Activated CD4-positive, alpha-beta memory T cell treated with anti-CD3 and anti-CD28 coated beads for 36 hours (primary cell): ENCODE measurements at regions not wholly inside any gene's neighbourhood (a gene's known extent, or its start where the extent isn't known, plus 50 kb on each side); places are given as distances from the start of the nearest gene placed in this dataset.
A peak's percentile ranks its signal among the peaks of the same experiment; 100 is the strongest.

Experiments used
- CTCF ChIA-PET: fragments of 350-600 bp; sonication (Branson Sonifier 250); formaldehyde crosslinking; loops from one replicate; lab custom pipeline; 2021; ENCODE audit warnings: antibody characterized with exemption, inconsistent platforms; lab: Charles Lee
- POLR2A ChIA-PET: fragments of 350-600 bp; sonication (Branson Sonifier 250); formaldehyde crosslinking; loops from one replicate; lab custom pipeline; 2021; ENCODE audit warnings: antibody characterized with exemption; lab: Charles Lee
- DNase-seq: peaks from one replicate; pipeline ENCODE4 v3.0.0-alpha.2; 2020
- H3K27ac Mint-ChIP-seq: one replicate; pipeline ENCODE4 v1.8.0; 2021; ENCODE audit warnings: mixed read lengths
- H3K27me3 Mint-ChIP-seq: one replicate; pipeline ENCODE4 v1.8.0; 2021; ENCODE audit warnings: mixed read lengths
- H3K36me3 Mint-ChIP-seq: one replicate; pipeline ENCODE4 v1.8.0; 2021; ENCODE audit warnings: mixed read lengths
- H3K4me1 Mint-ChIP-seq: one replicate; pipeline ENCODE4 v1.8.0; 2021; ENCODE audit warnings: low read depth, mixed read lengths
- H3K4me3 Mint-ChIP-seq: one replicate; pipeline ENCODE4 v1.8.0; 2021; ENCODE audit warnings: mild to moderate bottlenecking, mixed read lengths
- H3K9me3 Mint-ChIP-seq: one replicate; pipeline ENCODE4 v1.8.0; 2021; ENCODE audit warnings: mixed read lengths
- intact Hi-C: fragments of 100-400 bp; cut with micrococcal nuclease; formaldehyde crosslinking; loops from one replicate; pipeline ENCODE4 v1.15.1; 2023

- POLR2A ChIA-PET, result no interaction called here
- CTCF ChIA-PET, result interaction anchor here (1.5 kb wide), 1 partner anchor 251 kb away, joined by 4 read pairs; no protein-coding TSS in a partner anchor
- no peak overlapping the region for H3K4me3 Mint-ChIP-seq
- H3K4me1 Mint-ChIP-seq, result peaks cover 26% of the 10 kb centered on the region
- no peaks in the 10 kb centered on the region for H3K27me3 Mint-ChIP-seq
- DNase-seq, result no peak
- intact Hi-C loops, result no loop called here
- H3K27ac Mint-ChIP-seq, result no peak overlapping the region
- H3K36me3 Mint-ChIP-seq, result no peaks in the 10 kb centered on the region
- H3K9me3 Mint-ChIP-seq, result no peaks in the 10 kb centered on the region
Observed at GRCh38 chr11:128407962-128408361, 179.4 kb downstream of the ETS1 start.

GRCh38 chr11:128405714-128406662, 181.4 kb downstream of the ETS1 start:
- ChIA-PET CTCF (interaction anchor here (1.4 kb wide), 2 partner anchors 17 to 49 kb away, joined by 3 read pairs; no protein-coding TSS in a partner anchor), POLR2A (no interaction called here)
- no peak for DNase-seq

GRCh38 chr11:128405112-128405511, 182.2 kb downstream of the ETS1 start:
- Mint-ChIP-seq H3K4me3 (no peak overlapping the region), H3K27me3 (no peaks in the 10 kb centered on the region), H3K36me3 (no peaks in the 10 kb centered on the region), H3K4me1 (peaks cover 9% of the 10 kb centered on the region), H3K9me3 (no peaks in the 10 kb centered on the region), H3K27ac (no peak overlapping the region)
- no peak for DNase-seq
- CTCF ChIA-PET, result interaction anchor here (1.4 kb wide), 2 partner anchors 18 to 48 kb away, joined by 3 read pairs; no protein-coding TSS in a partner anchor
- intact Hi-C loops, result no loop called here
- POLR2A ChIA-PET, result no interaction called here

More at GRCh38 chr11:128405714-128406662, 181.4 kb downstream of the ETS1 start:
- Mint-ChIP-seq H3K27ac (no peak overlapping the region), H3K36me3 (no peaks in the 10 kb centered on the region), H3K4me1 (peaks cover 12% of the 10 kb centered on the region), H3K4me3 (no peak overlapping the region), H3K27me3 (no peaks in the 10 kb centered on the region), H3K9me3 (no peaks in the 10 kb centered on the region)
- intact Hi-C loops, result no loop called here

- peaks cover 6% of the 10 kb centered on the region for H3K4me1 Mint-ChIP-seq
- H3K4me3 Mint-ChIP-seq, result no peak overlapping the region
- intact Hi-C loops, result no loop called here
- no peak overlapping the region for H3K27ac Mint-ChIP-seq
- H3K27me3 Mint-ChIP-seq, result no peaks in the 10 kb centered on the region
- ChIA-PET CTCF (no interaction called here), POLR2A (no interaction called here)
- no peaks in the 10 kb centered on the region for H3K36me3 Mint-ChIP-seq
- no peak for DNase-seq
- no peaks in the 10 kb centered on the region for H3K9me3 Mint-ChIP-seq
Observed at GRCh38 chr11:128404437-128404836, 182.9 kb downstream of the ETS1 start.

- Mint-ChIP-seq H3K27ac (no peak overlapping the region), H3K4me3 (no peak overlapping the region), H3K4me1 (peaks cover 23% of the 10 kb centered on the region), H3K36me3 (no peaks in the 10 kb centered on the region), H3K9me3 (no peaks in the 10 kb centered on the region), H3K27me3 (no peaks in the 10 kb centered on the region)
- CTCF ChIA-PET, result interaction anchor here (0.7 kb wide), 1 partner anchor 20 kb away, joined by 3 read pairs; no protein-coding TSS in a partner anchor
- intact Hi-C loops, result no loop called here
- POLR2A ChIA-PET, result no interaction called here
- no peak for DNase-seq
Observed at GRCh38 chr11:128400382-128401203, 186.8 kb downstream of the ETS1 start.

GRCh38 chr11:128399251-128400121, 187.9 kb downstream of the ETS1 start:
- Mint-ChIP-seq H3K4me3 (no peak overlapping the region), H3K4me1 (peaks cover 23% of the 10 kb centered on the region), H3K27me3 (no peaks in the 10 kb centered on the region), H3K9me3 (no peaks in the 10 kb centered on the region), H3K36me3 (no peaks in the 10 kb centered on the region), H3K27ac (peak overlapping the region; percentile 29)
- POLR2A ChIA-PET, result interaction anchor here (1.6 kb wide), 1 partner anchor 74 kb away, joined by 4 read pairs; no protein-coding TSS in a partner anchor
- CTCF ChIA-PET, result interaction anchor here (1.4 kb wide), 1 partner anchor 110 kb away, joined by 3 read pairs; no protein-coding TSS in a partner anchor
- peak; percentile 31 for DNase-seq
- intact Hi-C loops, result loop anchor here (2.0 kb wide), 3 partner anchors 21 to 55 kb away; no protein-coding TSS in a partner anchor

- H3K9me3 Mint-ChIP-seq, result no peaks in the 10 kb centered on the region
- H3K27me3 Mint-ChIP-seq, result no peaks in the 10 kb centered on the region
- intact Hi-C loops, result loop anchor here (2.0 kb wide), 3 partner anchors 20 to 54 kb away; no protein-coding TSS in a partner anchor
- peaks cover 23% of the 10 kb centered on the region for H3K4me1 Mint-ChIP-seq
- CTCF ChIA-PET, result interaction anchor here (1.3 to 1.4 kb wide), 2 partner anchors 57 to 110 kb away, joined by 3 read pairs; no protein-coding TSS in a partner anchor
- H3K27ac Mint-ChIP-seq, result peak overlapping the region; percentile 29
- no peak overlapping the region for H3K4me3 Mint-ChIP-seq
- POLR2A ChIA-PET, result interaction anchor here (1.6 kb wide), 1 partner anchor 74 kb away, joined by 4 read pairs; no protein-coding TSS in a partner anchor
- no peaks in the 10 kb centered on the region for H3K36me3 Mint-ChIP-seq
- no peak for DNase-seq
Observed at GRCh38 chr11:128398517-128399250, 188.7 kb downstream of the ETS1 start.

- ChIA-PET CTCF (interaction anchor here (1.3 to 1.5 kb wide), 2 partner anchors 56 to 73 kb away, joined by 3 to 4 read pairs; no protein-coding TSS in a partner anchor), POLR2A (interaction anchor here (1.6 kb wide), 1 partner anchor 72 kb away, joined by 4 read pairs; no protein-coding TSS in a partner anchor)
- no peak for DNase-seq
- Mint-ChIP-seq H3K4me1 (peaks cover 23% of the 10 kb centered on the region), H3K9me3 (no peaks in the 10 kb centered on the region), H3K27me3 (no peaks in the 10 kb centered on the region), H3K4me3 (no peak overlapping the region), H3K36me3 (no peaks in the 10 kb centered on the region), H3K27ac (no peak overlapping the region)
- intact Hi-C loops, result no loop called here
Observed at GRCh38 chr11:128397362-128397761, 190.0 kb downstream of the ETS1 start.

GRCh38 chr11:128394431-128395089, 192.8 kb downstream of the ETS1 start:
- DNase-seq, result no peak
- ChIA-PET POLR2A (no interaction called here), CTCF (no interaction called here)
- no peaks in the 10 kb centered on the region for H3K27me3 Mint-ChIP-seq
- no peaks in the 10 kb centered on the region for H3K9me3 Mint-ChIP-seq
- intact Hi-C loops, result no loop called here
- H3K4me3 Mint-ChIP-seq, result no peak overlapping the region
- no peak overlapping the region for H3K27ac Mint-ChIP-seq
- H3K36me3 Mint-ChIP-seq, result no peaks in the 10 kb centered on the region
- H3K4me1 Mint-ChIP-seq, result peaks cover 23% of the 10 kb centered on the region

GRCh38 chr11:128392259-128392658, 195.1 kb downstream of the ETS1 start:
- ChIA-PET CTCF (interaction anchor here (0.6 kb wide), 1 partner anchor 952 kb away, joined by 3 read pairs; no protein-coding TSS in a partner anchor), POLR2A (interaction anchor here (1.3 kb wide), 1 partner anchor 102 kb away, joined by 4 read pairs; no protein-coding TSS in a partner anchor)
- DNase-seq, result no peak
- H3K9me3 Mint-ChIP-seq, result no peaks in the 10 kb centered on the region
- no peak overlapping the region for H3K4me3 Mint-ChIP-seq
- H3K36me3 Mint-ChIP-seq, result no peaks in the 10 kb centered on the region
- intact Hi-C loops, result no loop called here
- peaks cover 9% of the 10 kb centered on the region for H3K4me1 Mint-ChIP-seq
- no peak overlapping the region for H3K27ac Mint-ChIP-seq
- H3K27me3 Mint-ChIP-seq, result no peaks in the 10 kb centered on the region
